ENCODE measurements at regions not wholly inside any gene's neighbourhood (a gene's known extent, or its start where the extent isn't known, plus 50 kb on each side); places are given as distances from the start of the nearest gene placed in this dataset.

DNA sequence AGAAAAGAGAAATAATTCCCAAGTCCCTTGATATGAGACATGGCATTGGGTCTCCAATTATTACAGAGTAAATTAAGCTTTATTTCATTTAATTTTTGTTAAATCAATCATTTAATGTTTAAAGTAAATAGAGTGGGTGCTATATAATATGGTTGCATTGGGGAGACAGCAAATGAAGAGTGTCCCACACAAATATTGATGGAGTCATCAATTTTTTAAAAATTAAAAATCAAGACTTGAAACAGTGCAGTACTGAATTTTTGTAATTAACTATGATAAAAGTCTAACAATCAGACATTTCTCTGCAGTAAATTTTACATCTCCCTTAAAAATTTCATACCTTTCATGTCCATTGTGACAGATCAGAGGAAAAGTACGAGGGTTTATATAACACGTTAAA is 193.9 kb upstream of the ID4 start:
- Histone ChIP-seq H3K9ac (ENCODE audit: low read depth, low read length) (no peak overlapping the region), H3K4me3 (ENCODE audit: low read length) (no peak overlapping the region), H3K36me3 (ENCODE audit: insufficient read depth, low read length) (no peaks in the 10 kb centered on the region), H3K4me1 (ENCODE audit: control insufficient read depth, insufficient read depth, low read length) (no peaks in the 10 kb centered on the region), H3K27me3 (ENCODE audit: control insufficient read depth, insufficient read depth, low read length) (no peaks in the 10 kb centered on the region), H3K4me2 (ENCODE audit: low read length) (no peak overlapping the region), H3K9me3 (replicated peaks; ENCODE audit: low read length) (no peaks in the 10 kb centered on the region)

DNA sequence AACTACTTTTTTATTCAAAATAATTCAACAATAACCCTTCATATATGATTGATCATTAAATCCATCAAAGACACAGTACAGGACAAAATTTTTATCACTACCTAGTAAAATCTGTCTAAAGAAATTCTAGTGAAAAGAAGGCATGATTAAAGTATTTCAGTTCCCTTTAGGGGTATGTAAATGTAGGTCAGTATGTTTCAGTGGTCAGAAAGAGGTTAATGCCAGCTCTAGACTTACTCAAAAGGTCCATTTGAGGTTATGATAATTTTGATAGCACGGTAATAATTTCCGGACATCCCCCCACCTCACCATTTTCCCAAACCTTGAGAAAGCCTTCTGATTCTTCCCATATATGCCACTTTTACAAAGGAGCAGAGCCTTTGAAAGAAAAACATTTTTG is 193.5 kb upstream of the ID4 start:
- H3K9ac ChIP-seq (ENCODE audit: low read depth, low read length), result no peak overlapping the region
- no peaks in the 10 kb centered on the region for H3K27me3 ChIP-seq (ENCODE audit: control insufficient read depth, insufficient read depth, low read length)
- H3K4me3 ChIP-seq (ENCODE audit: low read length), result no peak overlapping the region
- H3K9me3 ChIP-seq (replicated peaks; ENCODE audit: low read length), result no peaks in the 10 kb centered on the region
- no peak overlapping the region for H3K4me2 ChIP-seq (ENCODE audit: low read length)
- H3K36me3 ChIP-seq (ENCODE audit: insufficient read depth, low read length), result no peaks in the 10 kb centered on the region
- no peaks in the 10 kb centered on the region for H3K4me1 ChIP-seq (ENCODE audit: control insufficient read depth, insufficient read depth, low read length)

DNA sequence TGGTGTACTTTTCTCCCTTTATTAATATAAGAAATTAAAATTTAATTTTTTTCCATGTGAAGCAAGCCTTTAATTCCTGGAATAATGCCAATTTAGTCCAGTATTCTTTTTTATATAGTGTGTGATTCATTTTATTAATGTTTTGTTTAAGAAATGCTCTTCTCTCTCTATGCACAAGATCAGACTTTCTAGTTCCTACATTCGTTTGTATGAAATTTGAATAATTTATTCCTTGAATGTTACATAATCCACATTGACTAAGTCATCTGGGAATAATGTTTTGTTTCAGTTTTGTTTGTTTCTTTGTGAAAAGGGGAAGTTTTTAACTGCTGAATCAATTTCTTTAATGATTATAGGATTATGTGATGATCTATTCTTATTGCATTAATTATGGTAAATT is 181.4 kb upstream of the ID4 start:
- H3K36me3 ChIP-seq (ENCODE audit: insufficient read depth, low read length), result no peaks in the 10 kb centered on the region
- no peaks in the 10 kb centered on the region for H3K9me3 ChIP-seq (replicated peaks; ENCODE audit: low read length)
- H3K27me3 ChIP-seq (ENCODE audit: control insufficient read depth, insufficient read depth, low read length), result no peaks in the 10 kb centered on the region
- no peaks in the 10 kb centered on the region for H3K4me1 ChIP-seq (ENCODE audit: control insufficient read depth, insufficient read depth, low read length)
- no peak overlapping the region for H3K4me2 ChIP-seq (ENCODE audit: low read length)
- H3K4me3 ChIP-seq (ENCODE audit: low read length), result no peak overlapping the region
- no peak overlapping the region for H3K9ac ChIP-seq (ENCODE audit: low read depth, low read length)

DNA sequence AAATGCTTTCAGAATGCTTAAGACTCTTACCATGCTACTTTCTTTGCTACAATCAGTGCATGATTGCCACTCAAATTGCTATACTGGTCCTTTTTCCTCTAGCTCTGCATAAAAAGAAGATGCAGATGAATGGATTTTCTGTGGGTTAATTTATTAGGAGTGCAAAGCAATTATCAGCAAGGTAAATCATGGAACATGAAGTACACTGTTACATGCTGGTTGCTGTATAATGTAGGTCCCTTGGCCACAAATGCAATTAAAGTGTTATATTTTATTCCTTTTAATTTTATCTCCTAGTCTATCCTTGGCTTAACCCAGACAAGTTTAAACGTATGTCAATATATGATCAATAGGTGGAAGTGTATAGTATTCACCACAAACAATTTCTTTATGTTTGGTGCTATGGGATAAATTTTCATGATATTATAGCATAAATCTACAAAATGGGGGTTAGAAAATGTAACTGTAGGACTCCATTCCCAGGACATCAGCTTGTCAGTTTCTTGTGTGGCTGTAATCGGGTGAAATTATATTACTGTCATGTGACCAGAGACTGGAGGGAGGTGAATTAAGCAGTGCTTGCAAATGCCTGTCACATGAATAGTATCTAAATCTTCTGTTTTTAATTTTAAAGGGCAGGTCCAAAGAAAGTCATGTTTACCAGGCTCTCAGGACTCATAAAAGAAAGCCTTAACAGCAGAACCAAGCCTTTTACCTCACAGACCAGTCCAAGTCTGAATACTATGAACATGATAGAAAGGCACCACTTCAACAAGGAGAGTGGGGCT is 176.9 kb upstream of the ID4 start:
- Histone ChIP-seq H3K36me3 (ENCODE audit: insufficient read depth, low read length) (no peaks in the 10 kb centered on the region), H3K4me3 (ENCODE audit: low read length) (no peak overlapping the region), H3K9me3 (replicated peaks; ENCODE audit: low read length) (no peaks in the 10 kb centered on the region), H3K9ac (ENCODE audit: low read depth, low read length) (no peak overlapping the region), H3K4me2 (ENCODE audit: low read length) (no peak overlapping the region), H3K4me1 (ENCODE audit: control insufficient read depth, insufficient read depth, low read length) (no peaks in the 10 kb centered on the region), H3K27me3 (ENCODE audit: control insufficient read depth, insufficient read depth, low read length) (no peaks in the 10 kb centered on the region)

DNA sequence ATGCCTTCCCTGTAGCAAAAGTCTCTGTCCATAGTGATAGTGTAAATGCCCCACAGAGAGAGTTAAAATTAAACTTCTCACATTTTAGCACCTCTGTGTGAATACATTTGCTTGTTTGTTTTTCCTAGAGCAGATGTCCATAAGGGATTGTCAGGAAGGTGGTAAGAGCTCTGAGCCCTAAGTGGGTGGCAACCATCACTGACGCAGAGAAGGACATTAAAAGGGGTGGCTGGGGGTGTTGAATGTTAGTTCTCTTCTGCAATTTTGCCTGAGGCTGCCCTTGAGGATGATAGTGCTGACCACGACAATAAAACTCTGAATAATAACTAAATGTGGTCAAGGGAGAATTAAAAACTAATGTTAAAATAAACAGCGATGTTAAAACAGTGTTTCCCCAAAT is 174.3 kb upstream of the ID4 start:
- Histone ChIP-seq H3K4me3 (ENCODE audit: low read length) (no peak overlapping the region), H3K4me2 (ENCODE audit: low read length) (no peak overlapping the region), H3K9ac (ENCODE audit: low read depth, low read length) (no peak overlapping the region), H3K27me3 (ENCODE audit: control insufficient read depth, insufficient read depth, low read length) (no peaks in the 10 kb centered on the region), H3K4me1 (ENCODE audit: control insufficient read depth, insufficient read depth, low read length) (no peaks in the 10 kb centered on the region), H3K9me3 (replicated peaks; ENCODE audit: low read length) (no peaks in the 10 kb centered on the region), H3K36me3 (ENCODE audit: insufficient read depth, low read length) (no peaks in the 10 kb centered on the region)

DNA sequence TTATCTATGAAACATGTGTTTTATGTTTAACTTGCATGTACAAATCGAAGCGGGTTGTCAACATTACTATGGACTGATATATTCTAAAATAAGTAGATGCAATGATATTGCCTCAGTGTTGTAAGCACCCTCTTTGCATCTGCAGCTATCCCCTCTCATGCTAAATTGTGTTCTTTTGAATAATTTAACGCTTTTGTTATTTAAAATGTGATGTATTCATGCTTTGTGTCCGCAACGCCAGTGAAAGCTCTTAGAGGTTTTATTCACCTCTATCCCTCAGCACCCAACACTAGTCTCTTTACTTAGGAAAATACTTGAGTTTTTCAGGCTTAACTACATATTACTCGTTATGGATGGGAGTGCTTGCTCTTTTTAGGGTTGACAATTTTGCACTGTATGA is 173.7 kb upstream of the ID4 start:
- H3K36me3 ChIP-seq (ENCODE audit: insufficient read depth, low read length), result no peaks in the 10 kb centered on the region
- no peaks in the 10 kb centered on the region for H3K9me3 ChIP-seq (replicated peaks; ENCODE audit: low read length)
- no peak overlapping the region for H3K4me2 ChIP-seq (ENCODE audit: low read length)
- no peak overlapping the region for H3K9ac ChIP-seq (ENCODE audit: low read depth, low read length)
- H3K27me3 ChIP-seq (ENCODE audit: control insufficient read depth, insufficient read depth, low read length), result no peaks in the 10 kb centered on the region
- H3K4me1 ChIP-seq (ENCODE audit: control insufficient read depth, insufficient read depth, low read length), result no peaks in the 10 kb centered on the region
- no peak overlapping the region for H3K4me3 ChIP-seq (ENCODE audit: low read length)

DNA sequence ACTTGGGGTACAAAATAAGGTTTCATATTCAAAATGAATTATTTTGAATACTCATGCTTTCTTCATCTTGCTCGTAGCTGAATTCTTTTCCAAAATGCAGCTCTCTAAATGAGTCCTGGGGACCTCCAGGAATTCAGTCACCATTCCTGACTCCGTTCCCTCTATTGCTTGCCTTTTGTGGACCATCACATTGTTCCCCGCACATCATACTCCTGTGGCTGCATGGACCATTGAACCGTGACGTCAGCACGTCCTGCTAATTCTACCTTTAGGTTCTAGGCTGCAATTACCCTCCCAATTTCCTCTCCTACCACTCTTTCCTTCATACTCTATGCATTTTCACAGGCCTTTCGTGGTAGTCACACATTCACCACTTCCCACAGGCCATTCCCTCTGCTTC is 173.1 kb upstream of the ID4 start:
- no peak overlapping the region for H3K4me2 ChIP-seq (ENCODE audit: low read length)

DNA sequence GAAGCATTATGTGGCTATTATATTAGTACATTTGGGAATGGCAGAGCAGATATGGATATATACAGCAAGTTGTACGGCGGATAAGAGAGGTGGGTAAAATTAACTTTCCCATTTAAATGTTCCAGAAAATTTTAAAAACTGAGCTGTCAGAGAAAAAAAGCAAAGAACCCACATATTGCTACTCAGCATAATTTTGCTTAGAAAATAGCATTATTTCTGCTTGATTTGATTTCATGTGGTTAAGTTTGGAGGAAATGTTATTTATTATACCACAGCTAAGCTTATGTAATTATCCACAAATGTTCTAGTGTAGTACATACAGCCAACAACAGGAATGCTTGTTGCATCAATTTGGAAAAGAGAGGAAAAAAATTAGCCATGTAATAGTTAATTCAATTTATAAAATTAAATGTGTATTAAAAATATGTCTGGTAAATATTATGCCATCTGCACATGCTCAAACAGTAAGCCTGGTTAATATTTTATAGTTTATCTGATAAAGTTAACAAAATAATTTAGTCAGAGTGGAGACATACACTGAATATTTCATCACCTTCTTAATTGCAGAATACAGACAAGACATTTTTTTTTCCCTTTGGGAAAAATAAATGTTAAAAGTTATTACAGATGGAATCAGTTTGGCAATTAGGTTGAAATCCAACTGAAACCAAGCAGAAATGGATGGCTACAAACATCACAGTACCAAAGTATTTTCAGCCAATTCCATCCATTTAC is 172.1 kb upstream of the ID4 start:
- H3K4me2 ChIP-seq (ENCODE audit: low read length), result no peak overlapping the region
- H3K9me3 ChIP-seq (replicated peaks; ENCODE audit: low read length), result no peaks in the 10 kb centered on the region
- H3K36me3 ChIP-seq (ENCODE audit: insufficient read depth, low read length), result no peaks in the 10 kb centered on the region
- H3K27me3 ChIP-seq (ENCODE audit: control insufficient read depth, insufficient read depth, low read length), result no peaks in the 10 kb centered on the region
- no peak overlapping the region for H3K4me3 ChIP-seq (ENCODE audit: low read length)
- no peak overlapping the region for H3K9ac ChIP-seq (ENCODE audit: low read depth, low read length)
- H3K4me1 ChIP-seq (ENCODE audit: control insufficient read depth, insufficient read depth, low read length), result peaks cover 4% of the 10 kb centered on the region

More for the DNA sequence above, 173.1 kb upstream of the ID4 start:
- H3K27me3 ChIP-seq (ENCODE audit: control insufficient read depth, insufficient read depth, low read length), result no peaks in the 10 kb centered on the region
- H3K9ac ChIP-seq (ENCODE audit: low read depth, low read length), result no peak overlapping the region
- no peaks in the 10 kb centered on the region for H3K36me3 ChIP-seq (ENCODE audit: insufficient read depth, low read length)
- H3K4me1 ChIP-seq (ENCODE audit: control insufficient read depth, insufficient read depth, low read length), result peaks cover 4% of the 10 kb centered on the region
- no peaks in the 10 kb centered on the region for H3K9me3 ChIP-seq (replicated peaks; ENCODE audit: low read length)
- H3K4me3 ChIP-seq (ENCODE audit: low read length), result no peak overlapping the region

DNA sequence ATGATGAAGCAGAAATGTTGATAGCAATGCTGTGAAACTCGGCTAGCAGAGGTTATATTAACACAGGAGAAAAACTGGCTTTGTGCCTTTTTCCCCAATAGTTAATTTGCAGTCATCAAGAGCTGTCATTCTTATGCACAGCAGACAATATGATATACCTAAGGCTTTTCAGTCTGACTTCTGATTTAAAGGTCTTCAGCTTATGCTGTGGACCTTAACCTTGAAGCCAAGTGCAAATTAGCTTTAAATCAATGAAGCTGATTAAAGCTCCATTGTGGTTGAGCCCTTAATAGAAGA is 171.6 kb upstream of the ID4 start:
- H3K9ac ChIP-seq (ENCODE audit: low read depth, low read length), result no peak overlapping the region
- H3K4me1 ChIP-seq (ENCODE audit: control insufficient read depth, insufficient read depth, low read length), result peaks cover 4% of the 10 kb centered on the region
- H3K36me3 ChIP-seq (ENCODE audit: insufficient read depth, low read length), result no peaks in the 10 kb centered on the region
- no peak overlapping the region for H3K4me2 ChIP-seq (ENCODE audit: low read length)
- no peak overlapping the region for H3K4me3 ChIP-seq (ENCODE audit: low read length)
- no peaks in the 10 kb centered on the region for H3K27me3 ChIP-seq (ENCODE audit: control insufficient read depth, insufficient read depth, low read length)
- H3K9me3 ChIP-seq (replicated peaks; ENCODE audit: low read length), result no peaks in the 10 kb centered on the region

DNA sequence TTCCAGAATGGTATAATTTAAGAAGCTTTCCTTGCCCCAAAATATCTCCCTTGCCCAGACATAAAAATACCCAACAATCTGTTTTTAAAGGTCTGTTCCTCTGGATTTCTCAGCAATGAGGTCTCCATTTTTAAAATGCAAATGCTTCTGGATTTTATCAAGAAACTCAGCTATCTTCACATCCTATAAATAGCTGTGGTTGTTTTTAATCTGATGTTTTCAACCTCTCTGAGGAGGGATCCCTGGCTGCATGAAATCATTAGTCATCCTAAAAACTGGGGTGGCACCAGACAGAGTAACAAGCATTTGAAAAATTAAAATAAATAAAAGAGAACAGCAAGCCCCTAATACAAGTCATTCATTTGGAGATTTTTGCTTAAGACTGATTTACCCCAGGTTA is 168.5 kb upstream of the ID4 start:
- H3K36me3 ChIP-seq (ENCODE audit: insufficient read depth, low read length), result no peaks in the 10 kb centered on the region
- H3K9ac ChIP-seq (ENCODE audit: low read depth, low read length), result no peak overlapping the region
- no peaks in the 10 kb centered on the region for H3K9me3 ChIP-seq (replicated peaks; ENCODE audit: low read length)
- H3K27me3 ChIP-seq (ENCODE audit: control insufficient read depth, insufficient read depth, low read length), result no peaks in the 10 kb centered on the region
- H3K4me2 ChIP-seq (ENCODE audit: low read length), result no peak overlapping the region
- peaks cover 4% of the 10 kb centered on the region for H3K4me1 ChIP-seq (ENCODE audit: control insufficient read depth, insufficient read depth, low read length)
- H3K4me3 ChIP-seq (ENCODE audit: low read length), result no peak overlapping the region

DNA sequence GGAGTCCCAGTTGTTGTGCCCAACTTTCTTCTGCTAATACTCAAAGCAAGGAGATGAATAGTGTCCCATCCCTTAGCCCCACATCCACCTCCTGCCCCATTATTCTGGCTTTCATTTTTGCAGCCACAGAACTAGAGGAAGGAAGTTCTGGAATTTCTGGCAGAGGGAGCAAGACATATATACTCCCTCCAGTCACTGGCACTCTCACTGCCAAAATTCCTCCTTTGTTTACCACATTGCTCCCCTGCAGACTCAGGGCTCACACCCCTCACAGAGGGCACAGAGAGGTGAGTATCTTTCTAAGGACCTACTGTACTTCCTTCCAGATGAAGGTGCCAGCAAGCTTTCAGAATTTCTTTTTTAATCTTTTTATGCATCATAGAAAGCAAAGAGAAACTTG is 168.0 kb upstream of the ID4 start:
- H3K36me3 ChIP-seq (ENCODE audit: insufficient read depth, low read length), result no peaks in the 10 kb centered on the region
- peaks cover 4% of the 10 kb centered on the region for H3K4me1 ChIP-seq (ENCODE audit: control insufficient read depth, insufficient read depth, low read length)
- H3K27me3 ChIP-seq (ENCODE audit: control insufficient read depth, insufficient read depth, low read length), result no peaks in the 10 kb centered on the region
- H3K9ac ChIP-seq (ENCODE audit: low read depth, low read length), result no peak overlapping the region
- H3K9me3 ChIP-seq (replicated peaks; ENCODE audit: low read length), result no peaks in the 10 kb centered on the region
- no peak overlapping the region for H3K4me3 ChIP-seq (ENCODE audit: low read length)
- H3K4me2 ChIP-seq (ENCODE audit: low read length), result no peak overlapping the region

DNA sequence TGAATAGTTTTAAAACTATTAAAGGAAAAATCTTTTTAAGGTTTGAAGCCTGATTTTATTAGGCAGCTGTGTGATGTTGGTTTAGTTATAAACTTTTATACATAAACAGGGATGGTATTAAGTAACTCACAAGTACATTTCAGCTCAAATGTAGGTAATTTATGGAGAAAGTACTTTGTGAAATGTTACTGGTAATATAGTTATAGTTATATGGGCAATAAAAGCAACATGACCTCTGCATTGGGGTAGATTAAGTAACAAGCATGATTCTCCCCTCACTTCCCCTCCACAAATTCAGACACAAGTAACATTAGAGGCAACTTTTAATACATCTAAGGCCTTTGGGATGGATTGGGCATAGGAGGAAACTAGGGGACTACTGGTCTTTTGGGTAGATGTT is 154.3 kb upstream of the ID4 start:
- H3K9me3 ChIP-seq (replicated peaks; ENCODE audit: low read length), result no peaks in the 10 kb centered on the region
- H3K4me1 ChIP-seq (ENCODE audit: control insufficient read depth, insufficient read depth, low read length), result no peaks in the 10 kb centered on the region
- no peak overlapping the region for H3K9ac ChIP-seq (ENCODE audit: low read depth, low read length)
- H3K4me3 ChIP-seq (ENCODE audit: low read length), result no peak overlapping the region
- no peaks in the 10 kb centered on the region for H3K36me3 ChIP-seq (ENCODE audit: insufficient read depth, low read length)
- H3K27me3 ChIP-seq (ENCODE audit: control insufficient read depth, insufficient read depth, low read length), result peaks cover 2% of the 10 kb centered on the region
- no peak overlapping the region for H3K4me2 ChIP-seq (ENCODE audit: low read length)

All from skeletal muscle satellite cell (primary cell).